GM18867 (cell line): ENCODE measurements at regions not wholly inside any gene's neighbourhood (a gene's known extent, or its start where the extent isn't known, plus 50 kb on each side); places are given as distances from the start of the nearest gene placed in this dataset.

Experiments
- ATAC-seq: cut with Tn5 transposase; IDR thresholded peaks from one replicate; pipeline ENCODE4 v1.9.1; 2021; ENCODE audit warnings: mild to moderate bottlenecking, moderate library complexity; ENCODE audit not compliant: unreplicated experiment

DNA sequence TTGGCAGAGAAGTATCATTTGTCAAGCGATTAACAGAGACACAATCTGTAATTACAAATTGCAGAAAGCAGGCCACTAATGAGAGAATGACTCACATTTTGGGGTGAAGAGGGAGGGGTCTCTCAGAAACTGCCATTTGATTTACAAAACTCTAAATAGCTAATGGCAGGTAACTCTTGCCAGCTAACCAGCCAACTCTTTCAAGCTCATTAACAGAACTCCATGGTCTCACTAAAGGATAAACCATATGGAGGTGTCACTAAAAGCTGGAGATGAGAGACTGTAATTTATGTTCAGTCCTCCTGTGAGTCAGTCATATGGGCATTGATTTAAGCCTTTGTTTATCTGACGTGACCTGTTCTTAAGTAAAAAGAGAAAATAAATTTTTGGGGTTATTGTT is 336.4 kb downstream of the FOXG1 start:
- no peak for ATAC-seq

GRCh38 chr14:29108908-29109307 is 342.3 kb downstream of the FOXG1 start:
- ATAC-seq: no peak

GRCh38 chr14:29109589-29109988 is 343.0 kb downstream of the FOXG1 start:
- no peak for ATAC-seq

DNA sequence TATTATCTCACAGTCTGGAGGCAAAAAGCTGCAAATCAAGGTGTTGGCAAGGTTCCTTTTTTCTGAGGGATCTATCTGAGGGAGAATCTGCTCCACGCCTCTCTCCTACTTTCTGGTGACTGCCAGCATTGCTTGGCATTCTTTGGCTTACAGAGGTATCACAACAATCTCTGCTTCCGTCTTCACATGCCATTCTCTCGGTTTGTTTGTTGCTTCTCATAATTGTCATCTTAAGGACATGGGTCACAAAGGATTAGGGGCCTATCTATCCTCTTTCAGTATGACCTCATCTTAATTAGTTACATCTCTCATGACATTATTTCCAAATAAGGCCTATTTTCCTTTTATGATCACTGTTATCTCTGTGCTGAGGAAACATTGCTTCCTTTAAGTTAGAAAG is 345.0 kb downstream of the FOXG1 start:
- ATAC-seq: no peak

- no peak for ATAC-seq
Observed at GRCh38 chr14:29123017-29123416, 356.4 kb downstream of the FOXG1 start.

- no peak for ATAC-seq
Observed at GRCh38 chr14:29126361-29126760, 359.8 kb downstream of the FOXG1 start.

DNA sequence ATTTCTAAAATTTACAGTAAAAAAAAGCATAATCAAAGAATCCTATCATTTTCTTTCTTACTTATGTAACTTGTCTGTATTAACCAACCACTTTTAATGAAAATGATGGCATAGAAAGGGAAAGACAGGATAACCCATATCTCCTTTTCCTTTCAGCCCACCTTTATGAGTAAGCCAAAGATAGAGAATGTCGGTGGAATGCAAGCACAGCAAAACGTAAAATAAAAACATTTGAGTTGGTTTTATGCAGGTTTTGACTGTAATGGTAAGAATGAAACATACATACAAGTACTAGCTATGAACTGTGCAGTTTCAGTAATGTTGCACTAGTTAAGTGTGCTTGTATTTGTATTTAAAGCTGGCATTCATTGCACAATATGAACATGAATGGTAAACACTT is 360.3 kb downstream of the FOXG1 start:
- ATAC-seq: no peak

DNA sequence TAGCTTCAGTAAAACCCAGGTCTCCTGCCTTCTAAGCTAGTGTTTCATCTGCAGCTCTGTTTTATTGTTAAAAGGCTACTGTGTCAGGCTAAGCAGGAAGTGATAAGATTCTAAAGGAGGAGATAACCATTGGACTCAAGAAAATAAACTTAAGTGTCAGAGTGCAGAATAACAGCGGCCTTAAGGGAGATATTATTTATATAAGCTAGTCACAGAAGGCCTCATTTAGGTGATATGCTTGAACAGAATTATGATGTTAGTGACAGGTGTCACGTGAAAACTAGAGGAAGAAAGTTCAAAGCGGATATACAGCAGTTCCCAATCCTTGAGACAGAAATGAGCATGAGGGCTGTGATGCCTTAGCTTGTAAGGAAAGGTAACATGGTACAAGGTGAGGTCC is 373.4 kb downstream of the FOXG1 start:
- ATAC-seq: no peak

- no peak for ATAC-seq
Observed at GRCh38 chr14:29144621-29145020, 378.0 kb downstream of the FOXG1 start.

DNA sequence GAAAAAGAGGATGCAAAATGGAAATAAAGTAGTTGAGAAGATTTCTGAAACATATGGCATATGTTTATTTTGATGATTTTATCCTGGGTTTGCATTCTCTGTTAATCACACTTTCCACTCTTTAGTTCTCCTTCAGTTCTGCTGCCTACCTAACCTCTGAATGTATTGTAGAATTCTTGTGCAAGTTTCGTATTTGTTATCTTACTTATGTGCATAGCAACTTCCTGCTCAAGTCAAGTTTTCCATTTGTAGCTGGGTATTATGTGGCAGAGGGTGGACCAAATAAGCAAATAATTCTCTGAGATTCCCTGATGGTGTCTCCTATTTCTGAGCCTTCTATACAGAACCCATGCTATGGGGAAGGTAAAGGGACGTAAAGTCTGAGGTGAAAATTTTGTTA is 381.6 kb downstream of the FOXG1 start:
- no peak for ATAC-seq

DNA sequence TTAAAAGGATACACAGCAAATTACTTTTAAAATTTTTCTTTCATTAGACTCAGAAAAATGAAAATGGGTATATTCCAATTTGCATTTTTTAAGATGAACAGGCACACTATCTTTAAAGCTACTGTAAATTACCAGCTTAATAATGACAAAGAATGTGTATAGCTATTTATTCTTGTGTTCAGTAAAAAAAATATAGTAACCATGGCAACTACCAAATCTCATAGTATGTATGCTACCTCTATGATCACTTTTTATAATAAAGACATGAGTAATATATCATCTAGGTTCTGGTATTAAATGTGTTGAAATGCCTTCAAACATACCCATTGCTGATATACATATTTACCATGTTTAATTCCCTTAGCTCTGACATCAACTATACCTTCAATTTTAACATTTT is 383.2 kb downstream of the FOXG1 start:
- ATAC-seq: no peak

DNA sequence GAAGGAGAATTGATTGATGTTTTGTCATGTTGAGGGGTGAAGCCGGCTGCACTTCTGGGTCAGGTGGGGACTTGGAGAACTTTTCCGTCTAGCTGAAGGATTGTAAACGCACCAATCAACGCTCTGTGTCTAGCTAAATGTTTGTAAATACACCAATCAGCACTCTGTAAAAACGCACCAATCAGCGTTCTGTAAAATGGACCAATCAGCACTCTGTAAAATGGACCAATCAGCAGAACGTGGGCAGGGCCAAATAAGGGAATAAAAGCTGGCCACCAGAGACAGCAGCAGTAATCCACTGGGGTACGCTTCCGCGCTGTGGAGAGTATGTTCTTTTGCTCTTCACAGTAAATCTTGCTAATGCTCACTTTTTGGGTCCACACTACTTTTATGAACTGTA is 384.1 kb downstream of the FOXG1 start:
- ATAC-seq: no peak

- ATAC-seq: no peak
Observed at GRCh38 chr14:29156096-29156495, 389.5 kb downstream of the FOXG1 start.

- no peak for ATAC-seq
Observed at GRCh38 chr14:29161593-29161992, 395.0 kb downstream of the FOXG1 start.

- no peak for ATAC-seq
Observed at GRCh38 chr14:29163109-29163508, 396.5 kb downstream of the FOXG1 start.

DNA sequence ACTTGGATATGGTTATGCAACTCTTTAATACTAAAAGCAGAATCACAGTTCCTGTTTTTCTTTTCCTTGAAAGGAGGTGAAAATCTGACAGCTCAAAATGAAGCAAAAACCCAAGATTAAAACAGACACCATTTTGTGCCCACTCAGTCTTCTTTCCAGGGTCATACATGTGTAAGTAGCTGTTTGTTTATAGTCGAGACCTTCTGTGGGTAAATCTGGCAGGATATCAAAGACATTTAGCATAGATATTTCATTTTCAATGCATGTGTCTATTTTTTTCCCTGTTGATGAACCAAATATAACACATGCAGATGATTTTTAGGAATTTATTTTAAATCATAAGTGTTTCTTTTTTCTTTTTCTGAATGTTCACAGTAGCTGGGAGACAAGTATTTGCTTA is 398.8 kb downstream of the FOXG1 start:
- no peak for ATAC-seq

- ATAC-seq: no peak
Observed at GRCh38 chr14:29166507-29166906, 399.9 kb downstream of the FOXG1 start.

DNA sequence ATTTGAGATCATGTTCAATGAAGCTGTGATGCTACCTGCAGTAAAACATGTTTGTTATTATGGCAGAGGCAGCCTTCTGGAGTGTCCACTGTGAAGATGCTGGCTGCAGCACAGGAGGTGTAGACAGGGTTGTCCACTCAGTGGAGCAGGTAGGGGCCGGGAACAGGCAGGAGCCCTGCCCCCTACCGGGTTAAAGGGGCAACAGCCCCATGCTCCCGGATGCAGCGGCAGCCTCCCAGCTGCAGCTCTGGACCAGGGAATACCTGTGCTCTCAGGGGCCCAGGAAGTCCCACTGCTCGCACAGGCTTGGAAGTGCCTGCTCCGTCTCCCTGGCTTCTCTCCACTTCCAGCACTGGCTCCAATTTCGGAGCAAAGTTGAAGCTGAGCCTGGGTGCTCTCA is 401.6 kb downstream of the FOXG1 start:
- no peak for ATAC-seq

DNA sequence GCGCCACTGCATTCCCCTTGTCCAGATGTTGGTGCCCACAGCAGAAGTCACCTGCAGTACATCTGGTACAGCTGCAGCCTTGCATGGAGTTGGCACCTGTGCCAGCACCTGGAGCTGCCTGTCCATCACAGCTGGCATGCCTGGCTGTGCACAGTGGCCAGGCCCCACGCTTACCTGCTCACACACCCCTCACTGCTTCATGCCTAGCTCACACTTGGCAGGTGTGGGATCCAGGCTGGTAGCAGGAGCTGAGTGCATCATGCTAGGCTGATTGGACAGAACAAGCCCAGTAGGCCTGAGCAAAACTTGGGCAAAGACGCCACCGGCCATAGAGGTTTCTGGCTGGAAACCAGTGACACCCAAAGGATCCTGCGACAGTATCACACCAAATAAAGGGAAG is 402.8 kb downstream of the FOXG1 start:
- ATAC-seq: no peak

DNA sequence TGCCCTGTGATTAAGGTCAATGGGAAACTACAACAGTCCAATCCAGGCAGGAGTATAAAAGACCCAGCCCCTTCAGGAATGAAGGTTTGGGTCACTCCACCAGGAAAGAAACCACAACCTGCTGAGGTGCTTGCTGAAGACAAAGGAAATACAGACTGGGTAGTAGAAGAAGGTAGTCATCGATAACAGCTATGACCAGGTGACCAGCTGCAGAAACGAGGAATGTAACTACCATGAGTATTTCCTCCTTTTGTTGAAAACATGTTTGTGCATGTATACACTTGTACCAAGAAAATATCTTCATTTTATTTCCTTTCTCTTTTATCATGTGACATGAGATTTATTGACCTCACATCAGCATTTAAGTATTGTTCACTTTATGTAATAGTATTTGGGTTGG is 409.1 kb downstream of the FOXG1 start:
- no peak for ATAC-seq

- no peak for ATAC-seq
Observed at GRCh38 chr14:29176876-29177275, 410.3 kb downstream of the FOXG1 start.

DNA sequence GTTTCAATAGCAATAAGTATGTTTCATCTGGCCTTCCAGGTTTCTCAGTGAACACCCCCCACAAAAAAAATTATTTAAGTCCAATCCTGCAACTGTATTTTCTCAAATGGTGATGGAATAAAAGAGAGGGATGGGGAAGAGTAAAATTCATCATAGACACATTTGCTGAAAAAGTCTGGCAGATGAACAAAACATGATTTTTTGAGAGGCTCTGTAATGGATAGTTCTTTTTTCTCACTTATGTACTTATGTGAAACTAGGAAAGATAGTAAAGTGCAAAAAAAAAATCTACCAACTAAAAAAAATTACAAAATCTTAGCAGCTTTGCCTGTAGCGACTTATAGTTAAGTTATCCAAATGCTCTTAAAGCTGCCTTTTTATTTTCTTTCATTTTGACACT is 412.4 kb downstream of the FOXG1 start:
- no peak for ATAC-seq

DNA sequence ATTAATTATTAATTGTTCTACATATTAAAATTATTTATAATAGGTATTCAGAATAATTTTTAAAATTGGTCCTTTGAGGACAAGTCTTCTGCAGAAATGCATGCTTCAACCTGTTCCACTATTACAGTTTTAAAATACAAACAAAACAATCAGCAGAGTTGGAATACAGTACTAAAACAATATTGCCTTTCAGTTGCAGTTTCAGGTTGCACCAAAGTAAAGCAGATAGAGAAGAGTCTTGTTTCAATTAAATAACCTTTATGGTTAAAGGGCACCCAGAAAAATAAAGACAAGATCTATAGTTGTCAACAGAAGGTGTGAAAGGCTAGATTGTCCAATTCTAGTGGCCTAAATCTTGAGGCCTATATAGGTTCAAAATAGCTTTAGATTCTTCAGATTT is 424.5 kb downstream of the FOXG1 start:
- no peak for ATAC-seq

GRCh38 chr14:29197557-29197956 is 431.0 kb downstream of the FOXG1 start:
- no peak for ATAC-seq
